NCI-H2029 treated with DMSO at 0.1 percent for 48 hours (cell line): ENCODE measurements at regions not wholly inside any gene's neighbourhood (a gene's known extent, or its start where the extent isn't known, plus 50 kb on each side); places are given as distances from the start of the nearest gene placed in this dataset.

Experiments
- DNase-seq: peaks from one replicate; lab custom pipeline; 2025; lab: John Stamatoyannopoulos, UW

- no peak for DNase-seq
Observed at GRCh38 chr10:78742730-78743615, 325.8 kb upstream of the ZMIZ1 start.

- no peak for DNase-seq
Observed at GRCh38 chr10:78744056-78744455, 324.7 kb upstream of the ZMIZ1 start.

GRCh38 chr10:78744491-78745090, 324.2 kb upstream of the ZMIZ1 start:
- DNase-seq, result no peak

- DNase-seq, result no peak
Observed at GRCh38 chr10:78745441-78745840, 323.3 kb upstream of the ZMIZ1 start.

- DNase-seq, result no peak
Observed at GRCh38 chr10:78746155-78746763, 322.5 kb upstream of the ZMIZ1 start.

- DNase-seq, result no peak
Observed at GRCh38 chr10:78747401-78748234, 321.1 kb upstream of the ZMIZ1 start.

- no peak for DNase-seq
Observed at GRCh38 chr10:78748235-78748533, 320.6 kb upstream of the ZMIZ1 start.

GRCh38 chr10:78749200-78749599, 319.6 kb upstream of the ZMIZ1 start:
- DNase-seq, result no peak

- no peak for DNase-seq
Observed at GRCh38 chr10:78749898-78750297, 318.9 kb upstream of the ZMIZ1 start.

GRCh38 chr10:78750418-78750817, 318.3 kb upstream of the ZMIZ1 start:
- DNase-seq, result no peak

- DNase-seq, result no peak
Observed at GRCh38 chr10:78751716-78752115, 317.1 kb upstream of the ZMIZ1 start.

- no peak for DNase-seq
Observed at GRCh38 chr10:78752221-78752620, 316.5 kb upstream of the ZMIZ1 start.

GRCh38 chr10:78752708-78753107, 316.1 kb upstream of the ZMIZ1 start:
- DNase-seq, result no peak

GRCh38 chr10:78754269-78755062, 314.3 kb upstream of the ZMIZ1 start:
- no peak for DNase-seq

- no peak for DNase-seq
Observed at GRCh38 chr10:78755063-78755701, 313.6 kb upstream of the ZMIZ1 start.

GRCh38 chr10:78755877-78756455, 312.8 kb upstream of the ZMIZ1 start:
- DNase-seq, result no peak

- no peak for DNase-seq
Observed at GRCh38 chr10:78756604-78757343, 312.0 kb upstream of the ZMIZ1 start.

GRCh38 chr10:78757344-78757925, 311.3 kb upstream of the ZMIZ1 start:
- DNase-seq, result no peak

GRCh38 chr10:78758176-78758575, 310.6 kb upstream of the ZMIZ1 start:
- DNase-seq, result no peak
